Activated B cell treated with CpG ODN at 0.5 μM for 24 hours (primary cell): ENCODE measurements at regions not wholly inside any gene's neighbourhood (a gene's known extent, or its start where the extent isn't known, plus 50 kb on each side); places are given as distances from the start of the nearest gene placed in this dataset.

Experiments used
- ATAC-seq: fragments of 200-7000 bp; cut with Tn5 transposase; one replicate; pipeline ENCODE4 v1.10.0; 2021; ENCODE audit warnings: low read depth, mild to moderate bottlenecking, moderate library complexity
- CTCF ChIA-PET: fragments of 350-600 bp; sonication (Branson Sonifier 250); formaldehyde crosslinking; loops from one replicate; lab custom pipeline; 2021; ENCODE audit warnings: antibody characterized with exemption; lab: Charles Lee
- POLR2A ChIA-PET: fragments of 350-600 bp; sonication (Branson Sonifier 250); formaldehyde crosslinking; loops from one replicate; lab custom pipeline; 2021; ENCODE audit warnings: antibody characterized with exemption; lab: Charles Lee
- DNase-seq: peaks from one replicate; pipeline ENCODE4 v3.0.0; 2022
- H3K27ac Mint-ChIP-seq: one replicate; pipeline ENCODE4 v1.8.0; 2020; ENCODE audit warnings: mixed read lengths
- H3K27me3 Mint-ChIP-seq: one replicate; pipeline ENCODE4 v1.8.0; 2021; ENCODE audit warnings: mixed read lengths
- H3K36me3 Mint-ChIP-seq: one replicate; pipeline ENCODE4 v1.8.0; 2021; ENCODE audit warnings: low read depth, mixed read lengths
- H3K4me1 Mint-ChIP-seq: one replicate; pipeline ENCODE4 v1.8.0; 2021; ENCODE audit warnings: mixed read lengths
- H3K4me3 Mint-ChIP-seq: one replicate; pipeline ENCODE4 v1.8.0; 2020; ENCODE audit warnings: mild to moderate bottlenecking, mixed read lengths
- H3K9me3 Mint-ChIP-seq: one replicate; pipeline ENCODE4 v1.8.0; 2020; ENCODE audit warnings: mixed read lengths
- CTCF ChIP-seq: fragments of 200-600 bp; IDR thresholded peaks from one replicate; pipeline ENCODE4 v1.8.0; 2022; ENCODE audit warnings: antibody characterized with exemption, mild to moderate bottlenecking
- intact Hi-C: fragments of 100-400 bp; cut with micrococcal nuclease; formaldehyde crosslinking; loops from one replicate; pipeline ENCODE4 v1.15.1; 2024

DNA sequence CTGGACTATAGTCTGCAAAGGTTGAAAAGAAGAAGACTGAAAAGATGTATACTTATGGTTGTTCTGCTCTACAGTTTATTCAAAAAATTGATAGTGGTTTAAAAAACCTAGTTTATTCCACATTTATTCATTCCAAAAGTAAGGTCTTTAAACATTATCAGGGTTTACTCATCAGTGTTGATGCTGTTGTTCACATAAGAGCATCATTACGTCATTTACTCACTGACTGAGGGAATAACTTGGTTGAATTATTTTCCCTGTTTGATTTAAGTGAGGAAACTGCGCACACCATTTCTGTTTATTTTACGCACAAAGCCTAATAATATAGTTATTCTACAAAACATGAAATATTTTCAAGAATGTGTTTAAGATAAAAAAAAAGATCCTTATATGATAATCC is 303.1 kb upstream of the PRKD1 start:
- intact Hi-C loops = no loop called here
- ChIA-PET POLR2A (no interaction called here), CTCF (no interaction called here)
- no peak overlapping the region for H3K4me3 Mint-ChIP-seq
- no peak overlapping the region for H3K27ac Mint-ChIP-seq
- no peaks in the 10 kb centered on the region for H3K36me3 Mint-ChIP-seq
- TF ChIP-seq CTCF = no peak
- no peaks in the 10 kb centered on the region for H3K4me1 Mint-ChIP-seq
- no peak for DNase-seq
- no peak for ATAC-seq
- no peaks in the 10 kb centered on the region for H3K27me3 Mint-ChIP-seq
- no peaks in the 10 kb centered on the region for H3K9me3 Mint-ChIP-seq

- TF ChIP-seq CTCF = no peak
- ChIA-PET CTCF (no interaction called here), POLR2A (no interaction called here)
- DNase-seq (no peak), ATAC-seq (no peak)
- Mint-ChIP-seq H3K27me3 (no peaks in the 10 kb centered on the region), H3K4me1 (no peaks in the 10 kb centered on the region), H3K9me3 (no peaks in the 10 kb centered on the region), H3K27ac (no peak overlapping the region), H3K4me3 (no peak overlapping the region), H3K36me3 (no peaks in the 10 kb centered on the region)
- intact Hi-C loops = no loop called here
Measured at GRCh38 chr14:30234966-30235365, 307.3 kb upstream of the PRKD1 start.

DNA sequence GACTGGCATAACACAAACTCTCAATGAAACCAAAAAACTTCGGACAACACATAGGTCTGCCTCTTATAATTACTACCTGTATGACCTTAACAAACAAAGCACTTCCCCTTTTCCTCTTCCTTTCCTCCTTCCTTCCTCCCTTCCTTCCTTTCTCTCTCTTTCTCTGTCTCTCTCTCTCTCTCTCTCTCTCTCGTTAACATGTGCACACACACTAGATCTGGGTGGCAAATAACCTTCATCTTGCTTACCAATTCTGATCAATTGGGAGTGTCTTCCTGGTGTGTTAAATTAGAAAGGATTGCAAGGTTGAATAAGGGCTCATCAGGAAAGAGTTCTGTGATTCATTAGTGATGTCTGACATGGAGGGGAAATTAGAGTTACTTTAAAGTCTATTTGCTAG is 307.8 kb upstream of the PRKD1 start:
- ATAC-seq (no peak), DNase-seq (no peak)
- POLR2A ChIA-PET = no interaction called here
- Mint-ChIP-seq H3K4me1 (no peaks in the 10 kb centered on the region), H3K9me3 (no peaks in the 10 kb centered on the region), H3K4me3 (no peak overlapping the region), H3K27me3 (no peaks in the 10 kb centered on the region), H3K27ac (no peak overlapping the region), H3K36me3 (no peaks in the 10 kb centered on the region)
- CTCF ChIA-PET = no interaction called here
- TF ChIP-seq CTCF = no peak
- intact Hi-C loops = no loop called here

- Mint-ChIP-seq H3K4me1 (no peaks in the 10 kb centered on the region), H3K4me3 (no peak overlapping the region), H3K36me3 (no peaks in the 10 kb centered on the region), H3K9me3 (no peaks in the 10 kb centered on the region), H3K27ac (no peak overlapping the region), H3K27me3 (no peaks in the 10 kb centered on the region)
- intact Hi-C loops = no loop called here
- ATAC-seq = no peak
- no peak for DNase-seq
- CTCF ChIA-PET = no interaction called here
- POLR2A ChIA-PET = no interaction called here
- TF ChIP-seq CTCF = no peak
Measured at GRCh38 chr14:30238936-30239335, 311.3 kb upstream of the PRKD1 start.

- ChIA-PET CTCF (no interaction called here), POLR2A (no interaction called here)
- Mint-ChIP-seq H3K27ac (no peak overlapping the region), H3K4me3 (no peak overlapping the region), H3K9me3 (no peaks in the 10 kb centered on the region), H3K36me3 (no peaks in the 10 kb centered on the region), H3K27me3 (no peaks in the 10 kb centered on the region), H3K4me1 (no peaks in the 10 kb centered on the region)
- ATAC-seq (no peak), DNase-seq (no peak)
- intact Hi-C loops = no loop called here
- TF ChIP-seq CTCF = no peak
Measured at GRCh38 chr14:30240018-30240417, 312.4 kb upstream of the PRKD1 start.
